ENCODE measurements at regions not wholly inside any gene's neighbourhood (a gene's known extent, or its start where the extent isn't known, plus 50 kb on each side); places are given as distances from the start of the nearest gene placed in this dataset.
"Not testable (repeated sequence)": the region's sequence is repeated elsewhere in the genome, so short reads cannot be mapped to it uniquely, and the experiment has no call there.

DNA sequence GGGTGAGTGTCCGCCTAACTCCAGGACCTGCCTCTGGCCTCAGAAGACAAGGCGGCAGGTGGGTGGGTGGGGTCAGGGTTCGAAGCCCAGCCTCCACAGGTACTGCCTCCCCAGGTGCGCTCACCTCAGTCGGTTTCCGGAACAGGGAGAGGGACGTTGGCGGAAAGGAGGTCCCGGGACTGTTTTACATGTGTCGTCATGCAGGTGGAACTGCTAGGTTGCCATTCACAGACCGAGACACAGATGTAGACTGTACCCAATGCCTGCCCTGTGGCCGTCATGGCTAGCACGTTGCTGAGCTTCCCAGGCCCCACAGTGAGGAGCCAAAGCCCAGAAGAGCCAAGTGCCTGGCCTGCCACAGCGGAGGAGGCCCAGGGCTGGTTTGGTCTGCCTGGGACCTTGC, 284.0 kb upstream of the HS6ST1 start:
- no peak for DNase-seq

- no peak for DNase-seq
Observed at GRCh38 chr2:128603411-128603924, 284.8 kb upstream of the HS6ST1 start.

DNA sequence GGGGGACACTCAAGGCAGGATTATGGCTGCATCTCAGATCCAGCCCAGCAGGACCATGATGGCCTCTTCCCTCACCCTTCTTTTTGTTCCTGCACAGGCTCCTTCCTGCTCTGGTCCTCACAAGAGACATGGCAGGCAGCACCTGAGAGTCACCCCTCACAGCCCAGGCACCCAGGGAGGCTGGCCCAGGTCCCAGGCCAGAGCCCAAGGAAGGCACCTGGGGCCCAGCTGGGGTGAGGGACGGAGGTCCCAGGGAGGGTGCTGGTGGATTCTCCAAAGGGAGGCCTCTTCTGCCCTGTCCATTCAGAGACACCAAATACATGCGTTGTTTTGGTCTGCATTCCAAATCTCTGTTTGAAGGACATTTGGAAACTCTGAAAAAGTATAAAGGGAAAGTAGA, 285.4 kb upstream of the HS6ST1 start:
- DNase-seq: no peak

DNA sequence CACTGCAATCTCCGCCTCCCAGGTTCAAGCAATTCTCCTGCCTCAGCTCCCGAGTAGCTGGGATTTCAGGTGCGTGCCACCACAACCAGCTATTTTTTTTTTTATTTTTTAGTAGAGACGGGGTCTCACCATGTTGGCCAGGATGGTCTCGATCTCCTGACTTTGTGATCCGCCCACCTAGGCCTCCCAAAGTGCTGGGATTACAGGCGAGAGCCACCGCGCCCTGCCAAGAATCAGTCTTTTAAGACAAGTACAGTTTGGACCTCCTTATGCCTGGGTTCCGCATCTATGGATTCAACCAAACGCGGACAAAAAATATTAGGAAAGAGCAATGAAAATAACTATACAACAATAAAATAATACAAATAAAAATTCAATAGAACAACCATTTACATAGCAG, 285.9 kb upstream of the HS6ST1 start:
- not testable (repeated sequence) for DNase-seq

DNA sequence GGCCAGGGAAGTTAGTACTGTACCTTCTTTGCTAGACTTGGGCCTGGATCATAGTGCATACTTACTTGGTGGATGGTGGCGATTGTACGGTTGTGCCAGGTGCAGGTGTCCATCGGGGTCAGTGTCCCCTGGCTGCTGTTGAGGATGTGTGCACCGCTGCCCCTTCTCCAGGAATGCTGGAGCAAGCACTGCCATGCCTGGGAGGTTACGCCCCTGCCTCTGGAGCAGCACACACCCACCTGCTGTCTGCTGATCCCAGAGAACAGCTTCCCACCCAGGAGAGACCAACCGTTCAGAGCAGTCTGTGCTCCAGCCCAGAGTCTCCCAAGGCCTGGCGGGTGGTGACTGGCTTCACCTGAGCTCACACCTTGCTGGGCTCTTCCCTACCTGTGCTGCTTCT, 286.8 kb upstream of the HS6ST1 start:
- no peak for DNase-seq

- DNase-seq: no peak
Observed at GRCh38 chr2:128605931-128606330, 287.3 kb upstream of the HS6ST1 start.

- DNase-seq: no peak
Observed at GRCh38 chr2:128606837-128607236, 288.2 kb upstream of the HS6ST1 start.

GRCh38 chr2:128607440-128607839, 288.8 kb upstream of the HS6ST1 start:
- no peak for DNase-seq

DNA sequence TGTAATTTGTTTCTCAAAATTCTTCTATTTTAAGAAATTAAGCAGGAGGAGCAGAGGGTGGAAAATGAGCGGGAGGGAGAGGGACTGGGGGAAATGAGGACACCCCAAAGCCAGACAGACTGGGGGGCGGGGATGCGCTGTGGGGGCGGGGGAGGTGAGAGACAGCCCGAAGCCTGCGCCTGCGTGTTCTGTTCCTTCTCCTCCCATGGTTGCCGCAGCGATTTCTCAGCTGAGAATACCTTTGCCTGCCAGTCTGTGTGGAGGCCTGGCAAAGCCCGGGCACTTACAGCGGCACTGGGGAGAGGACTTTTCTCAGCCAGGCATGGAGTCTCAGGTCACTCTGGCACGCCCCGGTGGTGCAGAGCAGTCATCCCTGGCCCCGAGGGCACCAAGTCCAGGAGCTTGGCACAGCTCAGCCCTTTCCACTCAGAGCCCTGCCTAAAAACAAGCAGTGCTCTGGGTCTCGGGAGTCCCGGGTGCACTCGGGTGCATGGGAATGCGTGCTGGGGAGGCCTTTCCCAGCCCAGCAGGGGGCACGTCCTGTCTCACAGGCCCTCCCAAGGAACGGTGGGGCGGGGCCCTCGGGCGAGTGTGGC, 289.3 kb upstream of the HS6ST1 start:
- DNase-seq: no peak

DNA sequence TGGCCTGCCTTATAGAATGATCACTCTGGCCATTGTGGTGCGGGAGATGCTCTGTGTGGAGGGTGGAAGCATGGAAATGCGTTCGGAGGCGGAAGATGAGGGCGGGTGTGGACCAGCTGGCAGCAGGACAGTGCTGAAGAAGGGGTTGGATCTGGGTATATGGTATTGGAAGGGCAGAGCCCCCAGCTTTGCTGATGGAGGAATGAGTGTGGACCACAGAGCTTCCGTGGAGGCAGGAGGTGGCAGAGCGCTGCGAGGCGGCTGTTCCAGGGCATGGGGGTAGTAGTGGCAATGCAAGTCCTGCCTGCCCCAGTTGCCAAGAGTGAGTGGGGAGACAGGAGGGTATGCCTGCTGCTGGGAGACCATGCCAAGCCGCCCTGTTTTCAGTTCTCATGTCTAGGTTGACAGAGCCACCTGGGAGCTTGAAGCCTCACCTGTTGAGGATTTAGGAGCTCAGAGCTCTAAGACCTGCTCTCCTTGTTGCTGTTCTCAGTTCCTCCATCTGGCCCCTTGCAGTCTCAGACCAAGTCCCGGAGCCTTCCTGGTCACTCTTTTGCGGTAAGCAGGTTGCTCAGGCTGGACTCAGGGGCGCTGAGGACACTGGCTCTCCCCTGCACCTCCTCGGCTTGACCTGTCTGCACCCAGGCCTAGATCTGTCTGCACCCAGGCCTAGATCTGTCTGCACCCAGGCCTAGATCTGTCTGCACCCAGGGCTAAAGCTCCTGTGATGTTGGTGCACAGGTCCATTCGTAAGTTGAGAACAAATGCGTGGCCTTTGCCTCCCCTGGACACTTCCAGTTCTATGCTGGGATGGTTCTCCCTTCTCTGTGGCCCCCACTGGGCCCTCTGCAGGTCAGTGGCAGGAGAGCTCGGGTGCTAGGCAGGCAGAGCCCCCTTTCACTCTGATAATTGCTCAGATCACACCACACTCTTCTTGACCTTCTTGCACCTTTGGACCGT, 290.5 kb upstream of the HS6ST1 start:
- no peak for DNase-seq

DNA sequence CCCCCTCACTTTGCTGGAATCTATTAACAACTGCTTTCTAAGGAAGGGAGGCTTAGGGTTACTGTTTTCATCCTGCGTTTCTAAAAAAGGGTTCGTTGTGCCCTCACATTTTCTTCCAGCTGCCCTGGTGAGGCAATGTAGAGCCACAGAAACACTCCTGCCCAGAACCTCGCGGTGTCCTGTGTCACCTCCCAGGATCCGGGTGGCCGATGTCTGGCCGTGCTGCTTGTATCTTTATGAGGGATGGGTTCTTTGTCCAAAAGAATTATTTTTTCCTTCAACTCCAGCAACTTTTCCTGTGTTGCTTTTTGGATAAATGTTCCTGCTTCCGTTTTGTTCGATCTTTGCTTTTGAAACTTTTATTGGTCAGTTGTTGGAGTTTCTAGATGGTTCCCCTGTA, 291.8 kb upstream of the HS6ST1 start:
- no peak for DNase-seq

GRCh38 chr2:128611421-128612320, 293.0 kb upstream of the HS6ST1 start:
- DNase-seq: no peak

DNA sequence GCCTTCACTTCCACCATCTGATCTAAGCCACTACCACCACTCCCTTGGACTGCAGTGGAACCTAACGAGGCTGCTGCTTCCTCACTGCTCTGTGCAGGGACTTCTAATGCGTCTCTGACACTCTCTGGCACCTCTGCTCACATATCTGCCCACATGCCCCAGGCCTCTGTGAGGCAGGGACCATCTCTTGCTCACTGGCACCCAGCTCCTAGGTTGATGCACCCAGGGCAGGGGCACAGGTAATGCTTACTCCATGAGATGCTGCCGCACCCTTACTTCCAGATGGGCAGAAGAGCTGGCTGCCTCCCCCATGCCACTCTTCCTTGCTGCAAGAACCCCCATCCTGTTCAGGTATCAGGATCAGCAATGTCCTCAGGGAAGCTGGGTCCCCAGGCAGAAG, 294.0 kb upstream of the HS6ST1 start:
- DNase-seq: no peak

DNA sequence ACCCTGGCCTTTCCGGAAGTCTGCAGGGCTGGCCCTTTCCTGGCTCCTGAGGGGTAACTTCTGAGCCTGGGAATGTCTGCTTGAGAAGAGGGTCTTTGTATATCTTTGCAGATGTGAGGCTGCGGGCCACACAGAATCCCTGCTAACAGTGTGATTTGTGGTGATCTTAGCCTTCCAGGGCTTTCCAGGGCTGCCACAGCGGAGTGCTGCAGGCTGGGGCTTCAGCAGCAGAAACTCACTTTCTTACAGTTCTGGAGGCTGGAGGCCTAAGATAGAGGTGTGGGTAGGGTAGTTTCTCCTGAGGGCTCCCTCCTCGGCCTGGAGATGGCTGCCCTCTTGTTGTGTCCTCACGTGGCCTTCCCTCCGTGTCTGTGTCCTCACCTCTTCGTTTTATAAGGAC, 294.7 kb upstream of the HS6ST1 start:
- DNase-seq: no peak

DNA sequence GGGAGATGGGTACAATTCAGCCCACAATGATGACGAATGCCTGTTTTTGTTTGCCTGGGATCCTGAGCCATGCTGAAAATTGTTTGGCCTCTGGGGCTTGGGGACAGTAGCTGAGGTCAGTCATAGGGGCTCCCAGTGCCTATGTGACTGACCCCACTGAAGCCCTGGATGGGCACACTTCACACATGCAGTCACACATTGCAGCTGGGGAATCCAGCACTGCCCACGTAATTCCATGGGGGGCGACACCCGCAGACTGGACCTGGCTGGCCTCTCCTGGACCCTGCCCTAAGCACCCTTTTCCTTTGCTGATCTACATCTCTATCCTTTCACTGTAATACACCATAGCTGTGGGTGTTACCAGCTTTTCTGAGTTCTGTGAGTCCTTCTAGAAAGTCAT, 295.2 kb upstream of the HS6ST1 start:
- no peak for DNase-seq

- DNase-seq: not testable (repeated sequence)
Observed at GRCh38 chr2:128614907-128615306, 296.2 kb upstream of the HS6ST1 start.

- DNase-seq: no peak
Observed at GRCh38 chr2:128615571-128615970, 296.9 kb upstream of the HS6ST1 start.

DNA sequence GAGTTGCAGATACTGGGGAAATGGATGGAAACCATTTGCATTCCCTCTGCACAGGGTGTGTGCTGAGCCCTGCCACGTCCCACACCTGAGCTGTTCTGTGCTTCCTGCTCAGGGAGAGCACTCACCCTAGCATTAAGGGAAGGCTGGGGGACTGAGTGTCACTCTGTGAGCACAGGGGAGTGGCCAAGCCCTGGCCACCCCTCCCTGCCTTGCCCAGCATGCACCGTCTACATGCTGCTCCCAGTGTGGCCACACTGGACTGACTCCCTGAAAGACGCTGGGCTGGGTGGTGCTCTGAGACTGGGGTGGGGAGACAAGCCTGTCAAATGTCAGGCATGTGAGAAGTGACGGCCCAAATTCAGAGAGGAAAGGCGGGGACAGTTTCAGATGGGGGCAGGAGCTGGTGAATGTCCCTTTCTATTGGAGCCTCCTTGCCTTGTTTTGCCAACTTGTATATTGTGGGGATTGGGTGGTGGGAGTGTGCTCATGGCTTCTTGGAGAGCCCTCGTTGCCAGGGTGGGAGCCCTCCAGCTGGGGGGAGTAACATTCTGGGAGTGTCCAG, 298.4 kb upstream of the HS6ST1 start:
- no peak for DNase-seq

GRCh38 chr2:128617661-128618060, 299.0 kb upstream of the HS6ST1 start:
- no peak for DNase-seq

DNA sequence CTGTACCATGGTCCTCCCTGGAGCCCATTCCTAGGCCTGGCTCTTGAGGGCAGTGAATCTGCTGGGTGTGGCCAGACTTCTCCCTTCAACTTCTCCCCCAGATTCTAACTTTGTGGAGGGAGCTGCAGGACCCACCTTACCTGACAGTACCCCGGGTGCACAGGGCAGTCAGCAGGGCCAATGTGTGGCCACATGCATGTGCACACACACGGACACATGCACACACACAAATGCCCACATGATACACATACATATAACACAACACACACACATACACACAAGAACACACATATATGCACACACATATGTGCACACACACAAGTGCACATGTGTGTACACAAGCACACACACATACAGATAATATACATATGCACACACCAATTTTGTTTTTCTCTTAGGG, 300.0 kb upstream of the HS6ST1 start:
- DNase-seq: peak; percentile 8

DNA sequence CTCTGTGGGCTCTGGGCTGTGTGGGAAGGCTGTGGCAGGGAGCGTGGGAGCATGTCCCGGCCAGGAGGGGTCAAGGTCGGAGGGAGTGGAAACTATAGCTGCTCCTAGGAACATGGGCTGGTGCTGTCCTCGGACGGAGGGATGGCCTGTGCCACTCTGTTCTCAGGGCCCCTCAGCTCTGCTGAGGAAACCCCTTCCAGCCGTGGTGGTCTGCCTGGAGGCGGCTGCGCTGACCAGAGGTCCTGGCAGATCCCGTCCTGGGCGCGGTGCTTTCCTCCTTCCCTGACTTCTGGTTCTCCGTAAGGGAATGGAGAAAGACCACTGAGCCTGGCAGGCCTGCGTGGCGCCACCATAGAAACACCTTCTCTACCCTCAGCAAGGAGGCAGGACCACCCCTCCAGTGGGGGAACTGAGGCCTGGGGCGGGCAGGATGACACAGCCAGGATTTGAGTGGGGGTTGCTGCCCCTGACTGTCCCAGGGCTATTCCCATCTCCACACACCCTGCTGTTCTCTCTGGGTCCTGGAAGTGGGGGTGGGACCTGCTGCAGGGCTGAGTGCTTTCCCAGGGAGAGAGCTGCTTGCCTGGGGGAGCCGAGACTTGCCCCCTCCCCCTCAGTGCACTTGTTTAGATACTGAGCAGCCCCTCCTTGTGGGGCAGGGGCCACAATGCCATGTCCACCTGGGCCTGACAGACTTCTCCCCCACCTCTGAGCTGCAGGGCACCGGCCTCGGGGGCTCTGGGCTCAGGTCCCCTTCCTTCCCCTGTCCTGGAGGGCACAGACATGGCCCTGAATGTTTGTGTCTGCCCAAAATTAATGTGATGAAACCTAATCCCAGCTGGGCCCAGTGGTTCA, 301.0 kb upstream of the HS6ST1 start:
- peak; percentile 6 for DNase-seq

DNA sequence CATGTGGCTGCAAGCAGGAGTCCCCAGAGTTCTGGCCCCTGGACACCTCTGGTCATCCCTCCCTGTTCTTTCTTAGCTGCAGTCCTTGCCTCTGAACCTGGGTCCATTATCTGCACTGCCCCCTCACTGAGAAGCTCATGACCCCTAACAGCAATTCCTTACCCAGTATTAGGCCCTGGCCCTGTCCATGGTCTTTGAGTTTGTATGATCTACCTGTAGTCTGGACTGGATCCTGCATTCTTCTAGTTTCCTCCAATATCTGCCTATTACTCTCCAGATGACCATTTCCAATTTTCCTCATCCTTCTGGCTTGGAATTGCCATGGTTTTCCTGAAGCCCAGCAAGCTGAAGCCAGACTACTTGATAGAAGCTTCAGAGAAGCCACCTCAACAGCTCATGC, 302.4 kb upstream of the HS6ST1 start:
- no peak for DNase-seq

Data from left hindlimb (tissue), 1 donor.